AG04450 (cell line): ENCODE measurements at regions not wholly inside any gene's neighbourhood (a gene's known extent, or its start where the extent isn't known, plus 50 kb on each side); places are given as distances from the start of the nearest gene placed in this dataset.

Source experiments
- CTCF ChIA-PET: fragments of 300-600, 350-600 bp; formaldehyde crosslinking; extraction: SDS; loops from one replicate; lab custom pipeline; 2022; ENCODE audit warnings: antibody characterized with exemption, inconsistent platforms; lab: Charles Lee
- POLR2A ChIA-PET: fragments of 350-600 bp; formaldehyde crosslinking; extraction: SDS; loops from one replicate; lab custom pipeline; 2021; ENCODE audit warnings: antibody characterized with exemption, inconsistent platforms; lab: Yijun Ruan, JAX
- DNase-seq: peaks from one replicate; pipeline ENCODE4 v3.0.0-alpha.2; 2011; ENCODE audit warnings: low read depth, low spot score
- H3K27ac ChIP-seq: one replicate; pipeline ENCODE4 v1.5.1; 2012; ENCODE audit warnings: low read depth, low read length, control low read depth
- H3K27me3 ChIP-seq: one replicate; pipeline ENCODE4 v1.6.0; 2012; ENCODE audit warnings: low read length; ENCODE audit not compliant: control insufficient read depth, insufficient read depth
- H3K4me3 ChIP-seq: 2 replicates; pipeline ENCODE4 v1.5.1; 2011; ENCODE audit warnings: mild to moderate bottlenecking, low read depth, low read length, control low read depth
- H3K9me3 ChIP-seq: 2 replicates; pipeline ENCODE4 v1.5.1; 2012; ENCODE audit warnings: low read length; ENCODE audit not compliant: control insufficient read depth, insufficient read depth
- CTCF ChIP-seq: IDR thresholded peaks from 2 replicates; pipeline ENCODE4 v1.5.1; 2011; ENCODE audit warnings: low read depth, low read length, control low read depth, inconsistent platforms

DNA sequence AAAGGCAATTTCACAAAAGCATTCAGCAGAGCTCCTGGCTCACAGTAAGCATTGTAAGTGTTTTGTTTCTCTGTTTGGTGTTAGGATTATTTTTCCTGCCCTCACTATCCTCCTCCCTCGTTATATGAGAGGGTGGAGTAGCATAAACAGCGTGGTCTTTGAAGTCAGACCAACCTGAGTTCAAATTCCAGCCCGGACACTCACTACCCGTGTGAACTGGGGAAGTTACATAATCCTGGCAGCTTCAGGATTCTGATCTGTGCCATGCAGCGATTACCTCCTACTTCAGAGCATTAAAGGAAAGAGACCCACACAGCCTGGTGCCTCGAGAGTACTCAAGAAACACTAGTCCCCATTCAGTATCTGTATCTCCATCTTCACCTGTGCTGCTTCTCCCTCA lies 386.5 kb downstream of the INHBA start:
- ChIA-PET CTCF (no interaction called here), POLR2A (no interaction called here)
- H3K27ac ChIP-seq, result no peak overlapping the region
- H3K4me3 ChIP-seq, result no peak overlapping the region
- H3K9me3 ChIP-seq, result 0 out of 2 replicates have a peak, but pooled peaks cover 4% of the 10 kb centered on the region
- no peaks in the 10 kb centered on the region for H3K27me3 ChIP-seq
- no peak for DNase-seq
- TF ChIP-seq CTCF, result no peak

GRCh38 chr7:41315764-41316163 lies 387.1 kb downstream of the INHBA start:
- Histone ChIP-seq H3K9me3 (0 out of 2 replicates have a peak, but pooled peaks cover 4% of the 10 kb centered on the region), H3K4me3 (no peak overlapping the region), H3K27ac (no peak overlapping the region), H3K27me3 (no peaks in the 10 kb centered on the region)
- no peak for DNase-seq
- TF ChIP-seq CTCF, result peak; percentile 43
- POLR2A ChIA-PET, result interaction anchor here (0.5 kb wide), 1 partner anchor 223 kb away, joined by 4 read pairs; no protein-coding TSS in a partner anchor
- CTCF ChIA-PET, result no interaction called here

DNA sequence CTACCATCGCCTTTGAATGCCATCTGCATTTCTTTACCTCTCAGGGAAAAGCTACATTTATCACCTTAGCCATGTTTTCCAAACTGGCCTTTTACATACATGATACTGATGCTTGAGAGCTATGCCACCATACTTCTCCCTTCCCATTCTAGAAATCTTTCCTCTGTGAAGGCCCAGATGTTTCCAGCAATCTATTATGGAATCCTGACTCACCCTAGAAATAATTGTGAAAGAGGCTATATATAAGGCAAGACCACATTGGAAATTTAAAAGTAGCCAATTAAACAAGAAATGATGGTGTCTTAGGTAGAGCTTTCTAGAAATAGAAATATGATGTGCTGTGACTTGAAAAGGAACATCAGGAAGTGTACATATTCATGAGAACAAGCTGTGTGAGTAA lies 389.7 kb downstream of the INHBA start:
- ChIA-PET POLR2A (no interaction called here), CTCF (no interaction called here)
- Histone ChIP-seq H3K4me3 (no peak overlapping the region), H3K27me3 (no peaks in the 10 kb centered on the region), H3K9me3 (0 out of 2 replicates have a peak, but pooled peaks cover 4% of the 10 kb centered on the region), H3K27ac (no peak overlapping the region)
- no peak for DNase-seq
- TF ChIP-seq CTCF, result no peak

DNA sequence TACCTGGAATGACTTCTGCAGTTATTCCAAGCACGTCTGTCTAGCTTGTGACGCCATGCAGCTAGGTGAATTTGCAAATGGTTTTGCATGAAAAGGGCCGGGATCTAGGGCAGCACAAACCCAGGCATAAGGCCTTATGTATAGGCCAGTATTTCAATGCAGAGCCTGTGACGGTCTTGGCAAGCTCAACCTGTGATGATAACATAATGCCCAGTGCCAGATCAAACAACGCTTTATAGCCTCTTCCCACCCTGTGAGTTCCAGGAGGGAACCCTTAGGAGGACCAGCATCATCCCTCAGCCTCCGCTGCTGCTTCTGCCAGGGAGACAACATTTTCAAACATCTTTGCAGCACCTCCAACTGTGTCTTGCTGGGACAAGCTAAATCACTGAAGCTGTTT lies 390.7 kb downstream of the INHBA start:
- Histone ChIP-seq H3K27me3 (no peaks in the 10 kb centered on the region), H3K4me3 (no peak overlapping the region), H3K27ac (no peak overlapping the region), H3K9me3 (no peaks in the 10 kb centered on the region)
- DNase-seq, result no peak
- ChIA-PET CTCF (no interaction called here), POLR2A (no interaction called here)
- TF ChIP-seq CTCF, result no peak

DNA sequence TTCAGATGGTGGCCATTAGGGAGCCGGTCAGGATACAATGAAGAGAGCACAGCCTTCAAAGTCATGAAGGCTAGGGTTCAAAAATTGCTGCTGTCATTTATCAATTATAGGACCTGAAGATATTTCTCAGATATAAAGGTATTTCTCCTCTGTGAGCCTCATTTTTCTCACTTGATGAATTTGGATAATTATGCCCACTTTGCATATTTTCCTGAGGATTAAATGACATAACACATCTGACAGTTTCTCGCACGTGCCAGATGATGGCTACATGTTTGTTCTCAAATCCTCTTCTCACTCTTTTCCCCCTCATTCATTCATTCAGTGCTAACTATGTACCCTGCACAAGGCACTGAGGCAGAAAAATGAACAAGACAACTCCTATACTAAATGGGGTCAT lies 391.6 kb downstream of the INHBA start:
- H3K9me3 ChIP-seq, result no peaks in the 10 kb centered on the region
- ChIA-PET CTCF (no interaction called here), POLR2A (no interaction called here)
- H3K4me3 ChIP-seq, result no peak overlapping the region
- no peak for DNase-seq
- TF ChIP-seq CTCF, result no peak
- H3K27ac ChIP-seq, result no peak overlapping the region
- H3K27me3 ChIP-seq, result no peaks in the 10 kb centered on the region
